GM18517 (cell line): ENCODE measurements at regions not wholly inside any gene's neighbourhood (a gene's known extent, or its start where the extent isn't known, plus 50 kb on each side); places are given as distances from the start of the nearest gene placed in this dataset.
"Not testable (repeated sequence)": the region's sequence is repeated elsewhere in the genome, so short reads cannot be mapped to it uniquely, and the experiment has no call there.

Experiments
- ATAC-seq: cut with Tn5 transposase; IDR thresholded peaks from one replicate; pipeline ENCODE4 v1.9.1; 2021; ENCODE audit warnings: mild to moderate bottlenecking, moderate library complexity; ENCODE audit not compliant: unreplicated experiment

DNA sequence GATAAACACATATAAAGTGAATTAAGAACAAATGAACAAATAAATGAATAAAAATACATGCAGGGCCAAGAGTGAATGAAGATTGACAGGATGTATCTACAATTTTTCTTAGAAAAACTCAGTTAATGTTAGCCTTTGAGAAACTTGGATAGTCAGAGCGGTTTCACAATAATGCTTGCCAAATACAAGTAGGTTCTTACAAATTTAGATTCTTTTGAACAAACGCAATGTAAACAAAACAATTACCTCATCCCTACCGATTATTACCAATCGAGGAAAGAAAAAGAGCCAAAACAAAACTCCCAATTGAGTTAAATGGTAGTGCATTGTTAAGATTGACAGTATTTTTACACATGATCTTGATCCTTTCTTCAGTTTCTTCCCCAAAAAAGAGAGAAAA lies 176.9 kb upstream of the DEPDC1 start:
- no peak for ATAC-seq

DNA sequence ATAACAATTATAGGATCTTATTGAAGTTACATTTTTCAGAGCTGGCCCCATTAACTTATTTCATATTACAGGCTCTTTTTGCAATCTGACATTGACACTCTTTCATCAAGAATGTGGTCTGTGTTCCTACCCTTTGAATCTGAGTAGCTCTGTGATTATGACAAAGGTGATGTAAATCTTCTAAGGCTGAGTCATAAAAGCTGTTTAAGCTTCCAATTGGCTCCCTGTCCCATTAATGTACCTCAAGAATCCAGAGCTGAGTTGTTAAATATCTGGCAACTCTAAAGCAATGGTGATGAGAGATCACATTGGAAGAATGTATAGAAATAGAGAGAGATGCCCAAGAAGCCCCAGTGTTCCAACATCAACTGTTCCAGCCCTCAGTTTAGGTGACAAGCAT lies 178.5 kb upstream of the DEPDC1 start:
- ATAC-seq, result no peak

DNA sequence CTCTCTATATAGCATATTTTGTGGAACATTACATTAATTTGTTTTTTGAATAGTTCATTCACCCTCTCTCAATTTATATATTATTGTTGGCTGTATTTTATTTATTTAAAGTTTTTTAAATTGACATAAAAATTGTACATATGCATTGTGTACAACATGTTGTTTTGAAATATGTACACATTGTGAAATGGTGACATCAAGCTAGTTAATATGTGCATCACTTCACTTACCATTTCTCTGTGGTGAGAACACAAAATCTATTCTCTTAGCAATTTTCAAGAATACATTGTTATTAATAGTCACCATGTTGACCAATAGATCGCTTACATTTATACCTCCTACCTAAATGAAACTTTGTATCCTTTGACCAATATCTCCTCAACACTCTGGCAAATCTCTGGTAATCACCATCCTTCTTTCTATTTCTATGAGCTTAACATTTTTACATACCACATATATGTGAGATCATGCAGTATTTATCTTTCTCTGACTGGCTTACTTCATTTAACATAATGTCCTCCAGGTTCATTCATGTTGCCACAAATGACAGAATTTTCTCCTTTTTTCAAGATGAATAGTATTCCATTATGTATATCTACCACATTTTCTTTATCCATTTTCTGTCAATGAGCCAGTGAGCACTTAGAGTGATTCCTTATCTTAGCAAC lies 180.9 kb upstream of the DEPDC1 start:
- ATAC-seq, result no peak

DNA sequence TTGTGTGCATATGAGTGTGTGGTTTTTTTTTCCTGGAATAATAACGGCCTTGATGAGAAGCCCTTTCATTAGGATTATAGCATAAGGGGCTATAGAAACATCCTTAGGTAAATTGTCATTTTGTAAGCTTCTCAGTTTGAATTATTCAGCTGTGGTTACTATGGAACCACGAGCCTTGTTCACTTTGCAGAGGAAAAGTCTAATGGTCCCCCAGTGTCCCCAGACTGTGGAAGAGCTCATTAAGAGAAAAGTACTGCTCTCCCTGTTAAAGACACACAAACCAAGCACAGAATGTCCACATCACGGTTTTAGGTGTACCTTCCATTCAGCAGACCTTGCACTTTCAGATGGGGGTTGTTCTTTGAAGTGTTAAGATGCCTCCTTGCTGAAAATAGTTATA lies 199.3 kb upstream of the DEPDC1 start:
- no peak for ATAC-seq

DNA sequence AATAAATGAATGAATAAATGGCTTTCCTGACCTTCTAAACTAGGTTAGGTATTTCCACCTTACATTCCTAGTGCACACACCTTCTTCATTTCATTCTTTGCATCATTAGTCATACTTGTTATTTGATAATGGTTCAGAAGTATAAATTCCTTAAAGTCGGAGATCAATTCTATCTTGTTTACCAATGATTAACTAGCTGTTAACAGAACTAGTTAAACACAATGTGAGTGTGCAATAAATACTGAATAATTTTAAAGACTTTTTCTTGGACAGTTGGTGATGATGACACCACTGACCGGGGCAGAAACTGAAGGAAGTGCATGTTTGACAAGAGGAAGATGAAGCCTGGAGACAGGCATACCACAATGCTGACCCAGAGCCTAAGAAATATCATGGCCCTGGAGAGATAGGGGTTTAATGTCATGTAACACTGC lies 207.1 kb upstream of the DEPDC1 start:
- ATAC-seq, result no peak

DNA sequence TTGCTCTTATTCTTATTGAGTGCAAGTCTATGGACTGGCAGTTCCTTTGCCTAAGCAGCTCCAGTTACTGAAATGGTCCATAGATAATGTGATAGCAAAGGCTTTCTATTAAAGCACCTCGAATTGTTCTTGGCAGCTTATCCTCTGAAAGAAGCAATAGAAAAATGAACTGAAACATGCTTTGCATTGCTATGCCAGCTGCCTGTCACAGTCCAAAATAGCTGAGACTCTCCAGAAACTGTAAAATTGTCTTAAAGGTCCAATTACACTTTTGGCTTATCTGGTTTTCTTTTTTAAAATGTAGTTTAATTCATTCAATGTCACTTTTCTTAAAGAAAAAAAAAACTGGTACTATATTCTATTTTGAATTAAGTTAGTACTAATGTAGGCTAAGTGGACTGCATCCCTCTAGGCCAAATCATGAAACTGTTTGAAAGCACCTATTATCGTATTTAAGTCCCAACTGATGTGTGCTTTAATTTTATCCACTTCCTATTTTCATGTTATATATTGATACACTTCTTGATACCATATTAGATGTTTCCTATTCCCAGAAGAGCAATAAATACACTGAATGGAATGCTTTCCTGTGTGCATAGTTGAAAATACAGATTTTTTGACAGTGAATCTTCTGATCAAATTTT lies 208.0 kb upstream of the DEPDC1 start:
- no peak for ATAC-seq

DNA sequence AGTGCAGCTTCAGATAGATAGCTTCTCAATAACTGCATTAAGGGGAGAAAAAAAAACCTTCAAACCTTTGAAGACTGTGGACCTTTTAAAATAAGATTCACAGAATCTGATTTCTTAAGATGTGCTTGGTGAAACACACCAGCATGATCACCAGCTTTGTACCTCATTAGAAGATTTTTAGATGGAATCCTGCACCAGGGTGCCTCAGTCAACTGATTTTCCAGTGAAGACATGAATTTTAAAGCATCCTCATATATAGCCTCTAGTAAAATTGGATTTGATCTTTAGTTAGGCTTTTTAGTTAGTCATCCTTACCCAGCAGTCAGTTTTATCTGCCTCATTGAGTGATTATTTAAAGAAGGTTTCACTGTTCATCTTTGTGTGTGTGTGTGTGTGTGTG lies 208.6 kb upstream of the DEPDC1 start:
- ATAC-seq, result no peak

DNA sequence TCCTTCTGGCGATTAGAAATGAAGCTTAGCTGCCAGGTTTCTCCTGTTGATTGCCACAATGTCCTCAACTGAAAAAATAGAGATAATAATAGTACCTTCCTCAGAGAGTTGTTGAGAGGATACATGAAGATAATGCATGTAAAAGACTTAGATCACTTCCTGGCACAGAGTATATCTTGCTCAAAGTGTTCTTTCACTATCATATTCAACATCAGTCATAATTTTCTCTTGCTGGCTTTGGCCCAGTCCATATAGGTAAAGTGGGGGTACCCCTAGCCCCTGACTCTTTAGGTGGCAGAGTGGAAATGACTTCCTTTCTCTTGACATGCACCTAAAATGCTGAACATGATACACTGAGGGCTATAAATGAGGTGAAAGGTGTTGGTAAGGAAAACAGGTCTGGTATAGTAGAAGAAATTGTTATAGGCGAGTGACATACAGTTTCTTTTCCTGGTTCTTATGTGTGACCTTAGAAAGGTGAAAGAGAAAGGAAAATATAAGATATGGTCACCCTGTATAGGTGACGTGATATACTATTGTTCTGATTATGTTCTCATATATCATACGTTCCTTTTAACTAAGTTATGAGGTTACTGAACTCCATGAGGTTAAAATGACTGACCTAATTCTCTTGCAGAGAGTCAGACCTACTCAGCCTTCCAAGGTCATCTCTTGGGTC lies 209.9 kb upstream of the DEPDC1 start:
- ATAC-seq, result no peak

DNA sequence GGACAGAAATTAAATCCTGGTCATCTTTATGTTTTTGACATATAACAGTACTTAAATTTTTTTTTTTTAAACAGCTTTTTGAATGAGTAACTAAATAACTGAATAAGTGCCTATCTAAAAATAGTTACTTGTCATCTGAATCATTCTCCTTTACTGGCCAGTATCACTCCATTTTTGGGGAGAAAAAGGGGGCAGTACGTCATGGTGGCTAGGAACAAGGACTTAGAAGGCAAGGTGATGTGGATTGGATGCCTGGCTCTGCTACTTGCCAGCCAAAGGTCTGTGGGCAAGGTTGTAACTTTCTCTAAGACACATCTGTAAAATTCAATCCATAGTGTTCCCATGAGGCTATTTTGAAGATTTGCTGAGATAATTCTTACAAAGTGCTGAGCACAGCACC lies 220.4 kb upstream of the DEPDC1 start:
- no peak for ATAC-seq

DNA sequence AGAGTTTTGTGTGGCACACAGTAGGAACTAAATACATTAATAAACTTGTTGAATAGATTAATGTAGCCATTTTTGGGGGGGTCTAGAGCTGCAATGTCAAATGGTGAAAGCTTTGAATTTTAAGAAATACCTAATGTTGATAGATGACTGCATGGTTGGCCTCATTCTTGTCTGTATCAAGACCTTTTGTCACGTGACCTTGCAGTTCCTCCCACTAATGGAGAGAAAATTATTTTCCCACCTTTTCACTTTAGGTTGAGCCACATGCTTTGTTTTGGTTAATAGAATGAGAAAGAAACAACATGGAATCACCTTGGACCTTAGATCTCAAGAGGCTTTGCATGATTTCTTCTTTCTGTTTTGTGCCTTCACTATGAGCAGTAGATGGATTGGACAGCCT lies 223.6 kb upstream of the DEPDC1 start:
- ATAC-seq, result no peak

DNA sequence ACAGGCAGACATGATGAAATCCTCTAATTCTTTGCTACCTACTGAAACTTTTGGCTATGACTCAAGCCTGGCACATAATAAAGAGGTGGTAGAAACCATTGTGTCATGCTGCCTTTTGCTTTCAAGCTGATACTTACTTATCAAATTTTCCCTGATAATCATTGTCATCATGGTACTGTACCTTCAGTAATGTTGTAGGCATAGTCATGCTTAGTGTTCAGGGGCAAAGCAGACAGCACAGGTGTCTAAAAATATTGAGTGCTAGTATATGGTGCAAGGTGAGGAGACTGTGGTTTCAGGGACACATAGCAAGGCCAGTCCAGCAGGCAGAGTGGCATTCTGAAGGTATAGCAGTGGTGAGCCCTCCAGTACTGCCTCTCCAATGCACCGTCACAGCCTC lies 226.9 kb upstream of the DEPDC1 start:
- ATAC-seq, result no peak

DNA sequence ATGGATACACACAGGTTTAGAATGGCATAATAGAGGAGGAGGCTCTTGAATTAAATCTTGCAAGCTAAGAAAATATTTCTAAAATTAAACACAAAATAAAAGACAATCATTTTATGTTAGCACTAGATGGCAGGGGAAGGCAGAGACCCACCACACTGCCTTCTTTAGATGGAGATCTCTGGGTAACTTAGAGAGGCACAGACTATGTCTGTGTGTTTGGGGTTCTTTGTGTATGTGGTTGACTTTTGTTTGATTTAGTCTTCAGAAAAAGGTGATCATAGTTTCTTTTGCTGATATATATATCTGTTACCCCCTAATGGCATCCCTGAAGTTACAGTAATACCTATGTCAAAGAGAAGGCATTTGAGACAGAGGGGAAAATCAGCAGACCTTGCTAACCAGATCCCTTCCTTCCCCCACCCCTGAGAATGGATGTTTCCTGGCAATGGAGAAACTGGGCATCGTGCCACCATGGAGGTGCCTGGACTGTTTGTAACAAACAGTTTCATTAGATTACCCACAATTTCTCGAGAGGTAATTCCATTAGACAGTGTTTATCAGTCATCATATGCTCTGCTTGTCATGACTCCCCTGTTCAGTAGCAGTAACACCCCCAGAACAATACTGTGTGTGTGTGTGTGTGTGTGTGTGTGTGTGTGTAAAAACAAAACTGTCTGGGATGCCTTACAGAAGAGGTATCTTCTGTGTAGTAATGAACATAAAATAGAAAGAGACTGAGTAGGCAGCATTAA lies 228.3 kb upstream of the DEPDC1 start:
- no peak for ATAC-seq

DNA sequence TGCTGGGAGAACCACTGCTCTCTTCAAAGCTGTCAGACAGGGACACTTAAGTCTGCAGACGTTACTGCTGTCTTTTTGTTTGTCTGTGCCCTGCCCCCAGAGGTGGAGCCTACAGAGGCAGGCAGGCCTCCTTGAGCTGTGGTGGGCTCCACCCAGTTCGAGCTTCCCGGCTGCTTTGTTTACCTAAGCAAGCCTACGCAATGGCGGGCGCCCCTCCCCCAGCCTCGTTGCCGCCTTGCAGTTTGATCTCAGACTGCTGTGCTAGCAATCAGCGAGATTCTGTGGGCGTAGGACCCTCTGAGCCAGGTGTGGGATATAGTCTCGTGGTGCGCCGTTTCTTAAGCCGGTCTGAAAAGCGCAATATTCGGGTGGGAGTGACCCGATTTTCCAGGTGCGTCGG lies 242.6 kb upstream of the DEPDC1 start:
- ATAC-seq, result not testable (repeated sequence)

DNA sequence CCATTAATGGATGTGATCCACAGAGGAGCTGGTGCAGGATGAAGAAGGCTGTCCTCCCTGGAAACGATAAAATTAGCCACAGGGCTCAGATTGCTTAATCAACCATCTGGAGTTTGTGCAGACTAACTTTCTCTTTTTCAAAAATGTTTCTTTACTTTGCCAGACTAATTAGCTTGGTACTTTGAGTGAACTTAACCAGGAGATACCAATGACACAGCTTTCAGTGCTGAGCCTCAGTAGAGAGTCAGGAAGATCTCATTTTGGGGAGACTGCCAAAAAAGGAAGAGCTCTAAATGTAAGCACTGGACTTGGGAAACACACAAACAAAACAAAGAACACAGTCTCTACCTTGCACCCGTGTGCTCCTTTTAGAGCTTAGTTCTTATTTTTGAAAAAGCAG lies 248.1 kb upstream of the DEPDC1 start:
- no peak for ATAC-seq

DNA sequence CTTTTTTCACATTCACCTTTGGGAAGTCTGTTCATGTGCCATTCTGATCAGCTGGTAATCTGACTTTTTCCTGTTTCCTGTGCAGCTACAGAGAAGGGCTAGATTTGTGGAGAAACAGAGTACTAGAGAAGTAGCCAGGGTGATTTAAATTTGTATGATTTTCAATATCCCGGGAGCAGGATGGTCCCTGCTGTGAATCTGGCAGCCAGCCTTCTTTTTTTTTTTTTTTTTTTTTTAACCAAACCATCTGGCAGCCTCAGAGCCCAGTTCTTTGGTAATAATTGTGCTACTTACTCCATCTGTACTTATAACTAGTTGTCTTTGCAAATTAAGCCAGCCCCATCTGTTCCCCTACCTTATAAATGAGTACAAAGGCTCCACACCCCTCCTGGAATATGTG lies 248.6 kb upstream of the DEPDC1 start:
- no peak for ATAC-seq

DNA sequence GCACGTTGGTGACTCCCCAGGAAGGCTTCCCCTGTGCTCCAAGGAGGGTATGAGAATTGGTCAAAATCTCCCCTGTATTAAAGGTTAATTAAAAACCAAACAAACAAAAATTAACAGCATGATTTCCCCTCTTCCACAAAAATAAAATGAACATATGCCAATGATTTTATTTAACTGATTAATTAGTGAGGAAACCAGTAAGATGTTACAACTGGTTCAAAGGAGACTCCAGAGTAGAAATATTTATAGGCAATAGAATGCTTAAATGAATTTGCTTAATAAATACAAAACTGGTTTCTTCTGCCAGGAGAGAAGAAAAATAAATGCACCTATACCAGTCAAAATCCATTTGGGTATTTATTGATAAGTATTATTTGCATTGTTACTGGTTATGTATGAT lies 249.5 kb upstream of the DEPDC1 start:
- no peak for ATAC-seq

DNA sequence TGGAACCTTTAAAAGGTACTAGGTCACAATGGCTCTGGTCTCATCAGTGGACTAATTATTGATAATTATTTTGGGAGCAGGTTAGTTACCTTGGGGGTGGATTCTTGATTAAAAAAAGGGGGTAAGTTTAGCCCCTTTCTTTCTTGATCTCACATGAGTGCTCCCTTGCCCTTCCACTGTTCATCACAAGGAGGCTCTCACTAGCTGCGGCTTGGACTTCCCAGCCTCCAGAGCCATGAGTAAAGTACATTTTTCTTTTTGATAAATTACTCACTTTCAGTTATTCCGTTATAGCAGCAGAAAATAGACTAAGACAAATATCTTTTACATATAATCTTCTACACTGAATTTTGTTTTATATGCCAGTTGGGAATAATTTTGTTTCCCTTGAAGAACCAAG lies 254.8 kb upstream of the DEPDC1 start:
- no peak for ATAC-seq

DNA sequence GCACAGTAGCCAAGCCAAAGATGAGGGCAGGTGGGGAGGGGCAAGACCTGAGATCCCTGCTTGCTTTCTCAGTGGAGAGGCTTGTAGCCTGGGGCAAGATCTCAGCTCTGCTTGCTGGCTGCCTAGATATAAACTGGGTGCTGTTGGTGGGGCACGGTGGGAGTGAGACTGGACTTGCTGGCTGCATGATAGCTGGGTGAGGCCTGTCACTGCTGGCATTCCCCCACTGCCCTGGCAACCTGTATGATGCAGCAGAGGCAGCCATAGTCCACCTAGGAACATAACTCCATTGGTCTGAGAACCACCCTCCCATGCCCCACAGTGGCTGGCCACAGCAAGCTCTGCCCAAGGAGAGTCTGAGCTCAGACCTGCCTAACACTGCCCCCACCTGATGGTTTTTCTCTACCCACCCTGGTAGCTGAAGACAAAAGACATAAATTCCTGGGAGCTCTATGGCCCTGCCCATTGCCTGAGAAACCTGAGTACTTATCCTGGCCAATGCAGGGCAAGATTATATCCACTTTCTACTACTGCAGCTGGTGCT lies 261.9 kb upstream of the DEPDC1 start:
- no peak for ATAC-seq

DNA sequence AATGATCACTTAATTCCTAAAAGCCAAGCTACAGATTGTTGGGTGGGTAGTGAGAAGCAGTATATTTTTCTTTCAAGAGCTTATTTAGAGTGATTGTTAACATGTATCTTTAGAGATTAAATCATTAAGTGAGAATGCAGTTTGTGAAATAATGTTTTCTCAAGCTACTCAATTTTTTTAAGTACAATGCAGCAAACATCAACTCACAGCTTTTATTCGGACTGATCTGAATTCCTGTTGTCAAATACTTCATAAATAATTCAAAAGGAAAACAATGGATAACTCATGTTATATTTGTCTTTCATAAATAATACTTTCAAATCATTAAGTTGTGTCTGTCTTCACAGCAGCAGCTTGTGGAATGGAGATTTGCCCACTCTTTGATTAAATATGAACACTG lies 271.1 kb upstream of the DEPDC1 start:
- ATAC-seq, result no peak

DNA sequence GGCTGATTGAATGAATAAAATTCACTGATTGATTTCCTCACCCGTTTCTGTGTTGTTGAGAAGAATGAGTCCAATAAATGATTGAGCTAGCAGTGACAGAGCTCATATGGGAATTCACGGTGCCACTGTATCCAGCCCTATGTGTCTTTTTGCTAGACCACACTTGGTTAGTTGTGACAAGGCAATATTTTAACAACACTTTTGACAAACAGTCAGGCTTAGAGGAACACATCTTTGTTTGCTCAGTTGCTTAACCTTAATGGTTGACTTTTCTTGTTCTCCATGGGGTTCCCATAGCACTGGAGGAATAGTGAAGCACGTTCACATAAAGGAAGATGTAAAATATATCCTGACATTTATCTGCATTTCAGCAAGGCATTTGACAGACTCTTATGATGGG lies 273.9 kb upstream of the DEPDC1 start:
- ATAC-seq, result no peak

DNA sequence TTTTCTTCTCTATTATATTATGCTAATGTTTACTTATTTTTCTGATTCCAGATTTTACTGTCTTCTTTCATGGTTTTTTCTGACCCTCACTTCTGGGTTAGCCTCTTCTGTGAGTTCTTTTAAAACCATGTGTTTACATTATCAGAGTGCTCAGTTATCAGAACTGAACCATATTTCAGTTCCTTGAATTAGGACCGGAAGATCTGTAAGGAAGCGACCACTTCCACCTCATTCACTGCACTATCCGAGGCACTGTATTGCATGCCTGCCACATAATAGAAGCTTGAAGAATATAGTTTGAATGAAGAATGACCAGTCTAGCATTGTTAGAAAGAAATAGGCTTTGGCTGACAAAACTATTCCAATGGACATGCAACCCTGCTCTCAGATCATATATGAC lies 281.0 kb upstream of the DEPDC1 start:
- no peak for ATAC-seq
